ENCODE measurements at regions not wholly inside any gene's neighbourhood (a gene's known extent, or its start where the extent isn't known, plus 50 kb on each side); places are given as distances from the start of the nearest gene placed in this dataset.

- Histone ChIP-seq H3K9me2 (replicated peaks; ENCODE audit: control insufficient read depth, low read length) (no peaks in the 10 kb centered on the region), H3K4me3 (ENCODE audit: low read length) (no peak overlapping the region), H3K27me3 (ENCODE audit: control insufficient read depth, low read length) (no peaks in the 10 kb centered on the region), H3K27ac (ENCODE audit: low read depth, low read length) (no peak overlapping the region), H3K4me1 (ENCODE audit: control insufficient read depth, low read length) (no peaks in the 10 kb centered on the region), H3K36me3 (ENCODE audit: control insufficient read depth, low read length) (no peaks in the 10 kb centered on the region), H4K20me1 (ENCODE audit: control insufficient read depth, insufficient read depth, low read depth, low read length) (no peaks in the 10 kb centered on the region), H3F3A (ENCODE audit: control insufficient read depth, insufficient read depth) (no peaks in the 10 kb centered on the region), H3K9me3 (ENCODE audit: control insufficient read depth, insufficient read depth, low read length) (no peaks in the 10 kb centered on the region), H3K4me2 (ENCODE audit: low read length) (no peak overlapping the region), H3K79me2 (ENCODE audit: control insufficient read depth, low read length) (no peaks in the 10 kb centered on the region)
- TF ChIP-seq CTCF (IDR thresholded peaks at IDR 0.05; ENCODE audit: low read depth, low read length, poor library complexity, severe bottlenecking) (no peak), EZH2phosphoT487 (IDR thresholded peaks at IDR 0.05; ENCODE audit: borderline replicate concordance, low read length) (no peak)
These were observed 437.9 kb upstream of the JARID2 start for GRCh38 chr6:14807971-14808370.

- no peaks in the 10 kb centered on the region for H3K36me3 ChIP-seq (ENCODE audit: control insufficient read depth, low read length)
- H3K4me3 ChIP-seq (ENCODE audit: low read length), result no peak overlapping the region
- no peak overlapping the region for H3K4me2 ChIP-seq (ENCODE audit: low read length)
- no peaks in the 10 kb centered on the region for H4K20me1 ChIP-seq (ENCODE audit: control insufficient read depth, insufficient read depth, low read depth, low read length)
- H3K9me2 ChIP-seq (replicated peaks; ENCODE audit: control insufficient read depth, low read length), result no peaks in the 10 kb centered on the region
- H3F3A ChIP-seq (ENCODE audit: control insufficient read depth, insufficient read depth), result no peaks in the 10 kb centered on the region
- no peaks in the 10 kb centered on the region for H3K27me3 ChIP-seq (ENCODE audit: control insufficient read depth, low read length)
- TF ChIP-seq CTCF (IDR thresholded peaks at IDR 0.05; ENCODE audit: low read depth, low read length, poor library complexity, severe bottlenecking), result no peak
- TF ChIP-seq EZH2phosphoT487 (IDR thresholded peaks at IDR 0.05; ENCODE audit: borderline replicate concordance, low read length), result no peak
- H3K79me2 ChIP-seq (ENCODE audit: control insufficient read depth, low read length), result no peaks in the 10 kb centered on the region
- no peaks in the 10 kb centered on the region for H3K9me3 ChIP-seq (ENCODE audit: control insufficient read depth, insufficient read depth, low read length)
- H3K27ac ChIP-seq (ENCODE audit: low read depth, low read length), result no peak overlapping the region
- no peaks in the 10 kb centered on the region for H3K4me1 ChIP-seq (ENCODE audit: control insufficient read depth, low read length)
These were observed 435.8 kb upstream of the JARID2 start for GRCh38 chr6:14810021-14810420.

DNA sequence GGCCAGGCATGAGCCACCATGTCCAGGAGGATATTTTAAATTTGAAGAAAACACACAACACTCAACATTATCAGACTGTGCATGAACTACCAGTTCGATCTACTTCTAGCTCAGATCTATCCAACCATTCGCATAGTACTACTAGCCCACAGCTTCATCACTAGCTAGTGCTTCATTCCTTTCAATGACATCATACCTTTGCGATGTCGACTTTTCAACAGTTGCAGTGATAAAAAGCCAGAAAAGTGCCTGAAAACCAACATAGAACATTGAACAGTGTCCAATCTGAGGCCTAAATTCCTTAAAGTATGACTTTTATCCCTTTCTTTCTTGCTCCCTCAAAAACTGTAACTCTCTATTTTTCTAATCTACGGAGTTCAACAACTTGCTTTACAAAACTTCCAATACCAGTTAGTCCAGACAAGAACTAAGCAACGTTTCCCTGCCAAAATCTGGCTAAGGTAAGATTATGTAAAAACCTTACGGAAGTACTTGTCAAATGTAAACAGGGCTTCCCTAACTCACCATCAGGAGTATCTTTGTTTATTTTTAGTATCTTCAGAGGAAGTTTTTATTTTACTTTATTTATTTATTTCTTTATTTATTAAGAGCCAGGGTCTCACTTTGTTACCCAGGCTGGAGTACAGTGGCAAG is 434.0 kb upstream of the JARID2 start:
- no peaks in the 10 kb centered on the region for H3K79me2 ChIP-seq (ENCODE audit: control insufficient read depth, low read length)
- H3K4me1 ChIP-seq (ENCODE audit: control insufficient read depth, low read length), result no peaks in the 10 kb centered on the region
- no peaks in the 10 kb centered on the region for H3K36me3 ChIP-seq (ENCODE audit: control insufficient read depth, low read length)
- no peaks in the 10 kb centered on the region for H3F3A ChIP-seq (ENCODE audit: control insufficient read depth, insufficient read depth)
- no peak for TF ChIP-seq EZH2phosphoT487 (IDR thresholded peaks at IDR 0.05; ENCODE audit: borderline replicate concordance, low read length)
- no peak for TF ChIP-seq CTCF (IDR thresholded peaks at IDR 0.05; ENCODE audit: low read depth, low read length, poor library complexity, severe bottlenecking)
- no peaks in the 10 kb centered on the region for H4K20me1 ChIP-seq (ENCODE audit: control insufficient read depth, insufficient read depth, low read depth, low read length)
- H3K9me3 ChIP-seq (ENCODE audit: control insufficient read depth, insufficient read depth, low read length), result no peaks in the 10 kb centered on the region
- H3K4me2 ChIP-seq (ENCODE audit: low read length), result no peak overlapping the region
- no peak overlapping the region for H3K27ac ChIP-seq (ENCODE audit: low read depth, low read length)
- H3K4me3 ChIP-seq (ENCODE audit: low read length), result no peak overlapping the region
- H3K27me3 ChIP-seq (ENCODE audit: control insufficient read depth, low read length), result no peaks in the 10 kb centered on the region
- H3K9me2 ChIP-seq (replicated peaks; ENCODE audit: control insufficient read depth, low read length), result no peaks in the 10 kb centered on the region
